ENCODE measurements at regions not wholly inside any gene's neighbourhood (a gene's known extent, or its start where the extent isn't known, plus 50 kb on each side); places are given as distances from the start of the nearest gene placed in this dataset.
"Not testable (repeated sequence)": the region's sequence is repeated elsewhere in the genome, so short reads cannot be mapped to it uniquely, and the experiment has no call there.

DNA sequence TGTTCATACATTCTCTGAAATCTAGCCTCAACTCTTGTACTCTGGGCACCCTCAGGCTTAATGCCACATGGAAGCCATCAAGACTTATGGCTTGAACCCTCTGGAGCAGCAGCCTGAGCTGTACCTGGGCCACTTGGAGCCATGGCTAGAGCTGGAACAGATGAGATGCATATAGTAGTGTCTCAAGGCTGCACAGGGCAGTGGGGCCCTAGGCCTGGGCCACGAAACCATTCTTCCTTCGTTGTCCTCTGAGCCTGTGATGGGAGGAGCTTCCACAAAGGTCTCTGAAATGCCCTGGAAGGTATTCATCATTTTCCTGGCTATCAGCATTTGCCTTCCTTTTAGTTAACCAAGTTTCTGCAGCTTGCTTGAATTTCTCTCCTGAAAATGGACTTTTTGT lies 1427.2 kb upstream of the PCDH10 start:
- no peak for ATAC-seq (ENCODE audit: low read depth)

DNA sequence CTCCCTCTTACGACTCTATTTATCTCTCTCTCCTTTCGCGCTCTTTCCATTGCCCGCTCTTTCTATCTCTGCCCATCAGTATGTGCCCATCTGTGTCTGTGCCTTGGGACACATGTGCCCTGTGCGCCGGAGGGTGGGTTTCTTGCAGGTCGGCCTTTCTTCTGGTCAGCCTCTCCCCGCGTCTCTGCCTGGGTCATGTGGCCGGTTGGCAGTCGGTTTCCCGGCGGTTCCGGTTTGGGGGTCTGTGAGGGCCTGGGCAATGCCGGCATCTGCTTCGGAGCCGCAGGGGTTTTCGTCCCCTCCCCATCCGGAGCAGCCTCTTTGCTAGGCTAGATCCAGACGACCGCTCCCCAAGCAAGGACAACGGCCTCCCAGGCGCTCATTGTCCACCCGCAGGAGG lies 1426.0 kb upstream of the PCDH10 start:
- H3K9ac ChIP-seq (ENCODE audit: low read length); H3K4me3 Mint-ChIP-seq; H3K9me3 ChIP-seq (ENCODE audit: control extremely low read depth in 1 of 3, control insufficient read depth in 2 of 3, insufficient read depth in 1 of 3, low read length in 2 of 3); intact Hi-C loops (cut with micrococcal nuclease); H3K9me3 Mint-ChIP-seq (ENCODE audit: insufficient read depth); H4K20me1 ChIP-seq (ENCODE audit: control insufficient read depth, insufficient read depth, low read length, poor library complexity, severe bottlenecking); H3K36me3 ChIP-seq (replicated peaks in 1 of 2; ENCODE audit: control extremely low read depth in 1 of 2, control insufficient read depth in 1 of 2, extremely low read depth in 1 of 2, insufficient read depth in 2 of 2, low read length in 1 of 2); H3K27me3 Mint-ChIP-seq; H2AFZ ChIP-seq (ENCODE audit: insufficient read depth, low read depth, low read length, poor library complexity, severe bottlenecking); ATAC-seq (ENCODE audit: low read depth); H3K27me3 ChIP-seq (replicated peaks in 1 of 4; ENCODE audit: control extremely low read depth in 1 of 4, control insufficient read depth in 3 of 4, insufficient read depth in 4 of 4, low read length in 3 of 4); DNase-seq; H3K4me2 ChIP-seq (replicated peaks; ENCODE audit: low read depth, low read length, poor library complexity, severe bottlenecking); H3K27ac Mint-ChIP-seq; H3K4me3 ChIP-seq (ENCODE audit: control extremely low read depth in 1 of 5, extremely low read depth in 1 of 5, insufficient read depth in 1 of 5, low read depth in 2 of 5, low read length in 4 of 5); POLR2A ChIA-PET; H3K79me2 ChIP-seq (ENCODE audit: control insufficient read depth, insufficient read depth, low read length); H3K4me1 Mint-ChIP-seq; CTCF ChIA-PET; H3K27ac ChIP-seq (ENCODE audit: low read length in 2 of 2); H3K4me1 ChIP-seq (ENCODE audit: control insufficient read depth in 2 of 2, insufficient read depth in 2 of 2, low read length in 2 of 2): not testable (repeated sequence)
- WGBS (ENCODE audit: insufficient coverage), result 99% methylated on average over 8 of the region's 24 CpGs

More for the DNA sequence above, 1427.2 kb upstream of the PCDH10 start:
- no peaks in the 10 kb centered on the region for H3K36me3 ChIP-seq (replicated peaks in 1 of 2; ENCODE audit: control extremely low read depth in 1 of 2, control insufficient read depth in 1 of 2, extremely low read depth in 1 of 2, insufficient read depth in 2 of 2, low read length in 1 of 2)
- no peak overlapping the region for H3K4me3 ChIP-seq (ENCODE audit: control extremely low read depth in 1 of 5, extremely low read depth in 1 of 5, insufficient read depth in 1 of 5, low read depth in 2 of 5, low read length in 4 of 5)
- TF ChIP-seq, protein P1, sequence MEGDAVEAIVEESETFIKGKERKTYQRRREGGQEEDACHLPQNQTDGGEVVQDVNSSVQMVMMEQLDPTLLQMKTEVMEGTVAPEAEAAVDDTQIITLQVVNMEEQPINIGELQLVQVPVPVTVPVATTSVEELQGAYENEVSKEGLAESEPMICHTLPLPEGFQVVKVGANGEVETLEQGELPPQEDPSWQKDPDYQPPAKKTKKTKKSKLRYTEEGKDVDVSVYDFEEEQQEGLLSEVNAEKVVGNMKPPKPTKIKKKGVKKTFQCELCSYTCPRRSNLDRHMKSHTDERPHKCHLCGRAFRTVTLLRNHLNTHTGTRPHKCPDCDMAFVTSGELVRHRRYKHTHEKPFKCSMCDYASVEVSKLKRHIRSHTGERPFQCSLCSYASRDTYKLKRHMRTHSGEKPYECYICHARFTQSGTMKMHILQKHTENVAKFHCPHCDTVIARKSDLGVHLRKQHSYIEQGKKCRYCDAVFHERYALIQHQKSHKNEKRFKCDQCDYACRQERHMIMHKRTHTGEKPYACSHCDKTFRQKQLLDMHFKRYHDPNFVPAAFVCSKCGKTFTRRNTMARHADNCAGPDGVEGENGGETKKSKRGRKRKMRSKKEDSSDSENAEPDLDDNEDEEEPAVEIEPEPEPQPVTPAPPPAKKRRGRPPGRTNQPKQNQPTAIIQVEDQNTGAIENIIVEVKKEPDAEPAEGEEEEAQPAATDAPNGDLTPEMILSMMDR (IDR thresholded peaks at IDR 0.05), result no peak
- no peak for TF ChIP-seq EZH2 (IDR thresholded peaks at IDR 0.05; ENCODE audit: borderline replicate concordance, insufficient read depth, low read depth, low read length, poor library complexity, severe bottlenecking)
- DNase-seq, result no peak
- no peaks in the 10 kb centered on the region for H3K4me1 ChIP-seq (ENCODE audit: control insufficient read depth in 2 of 2, insufficient read depth in 2 of 2, low read length in 2 of 2)
- whole genome bisulfite sequencing (ENCODE audit: insufficient coverage), result 93% methylated on average over 2 of the region's 2 CpGs
- intact Hi-C loops (cut with micrococcal nuclease), result no loop called here
- no peak overlapping the region for H3K27ac Mint-ChIP-seq
- no peak overlapping the region for H3K27ac ChIP-seq (ENCODE audit: low read length in 2 of 2)
- no peaks in the 10 kb centered on the region for H3K4me1 Mint-ChIP-seq
- H3K27me3 ChIP-seq (replicated peaks in 1 of 4; ENCODE audit: control extremely low read depth in 1 of 4, control insufficient read depth in 3 of 4, insufficient read depth in 4 of 4, low read length in 3 of 4), result no peaks in the 10 kb centered on the region
- no peak overlapping the region for H3K9ac ChIP-seq (ENCODE audit: low read length)
- no peak overlapping the region for H3K4me3 Mint-ChIP-seq
- CTCF ChIA-PET, result no interaction called here
- H3K9me3 Mint-ChIP-seq (ENCODE audit: insufficient read depth), result peaks cover 3% of the 10 kb centered on the region
- POLR2A ChIA-PET, result no interaction called here
- H2AFZ ChIP-seq (ENCODE audit: insufficient read depth, low read depth, low read length, poor library complexity, severe bottlenecking), result no peak overlapping the region
- no peaks in the 10 kb centered on the region for H3K9me3 ChIP-seq (ENCODE audit: control extremely low read depth in 1 of 3, control insufficient read depth in 2 of 3, insufficient read depth in 1 of 3, low read length in 2 of 3)
- H4K20me1 ChIP-seq (ENCODE audit: control insufficient read depth, insufficient read depth, low read length, poor library complexity, severe bottlenecking), result no peaks in the 10 kb centered on the region
- H3K4me2 ChIP-seq (replicated peaks; ENCODE audit: low read depth, low read length, poor library complexity, severe bottlenecking), result no peak overlapping the region
- no peaks in the 10 kb centered on the region for H3K27me3 Mint-ChIP-seq
- H3K79me2 ChIP-seq (ENCODE audit: control insufficient read depth, insufficient read depth, low read length), result no peaks in the 10 kb centered on the region

DNA sequence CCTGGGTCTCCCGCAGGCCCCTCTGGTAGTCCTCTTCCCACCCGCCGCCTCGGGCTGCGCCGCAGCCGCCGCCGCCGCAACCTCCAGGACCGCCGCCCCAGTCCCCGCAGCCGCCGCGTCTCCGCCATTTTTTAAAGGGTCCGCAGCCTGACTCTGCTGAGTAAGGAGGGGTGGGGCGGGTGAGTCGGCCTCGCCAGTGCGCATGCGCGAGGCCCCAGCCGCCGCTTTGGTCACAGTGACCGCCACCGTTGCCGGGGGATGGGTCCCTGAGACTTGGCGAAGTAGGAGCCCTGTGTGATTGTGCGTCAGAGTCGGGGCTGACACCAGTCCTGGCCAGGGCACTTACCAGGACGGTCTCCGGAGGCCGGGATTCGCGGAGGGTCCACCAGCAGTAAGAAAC lies 1424.2 kb upstream of the PCDH10 start:
- H3K4me1 Mint-ChIP-seq; H3K27ac Mint-ChIP-seq; H3K9ac ChIP-seq (ENCODE audit: low read length); H3K36me3 ChIP-seq (replicated peaks in 1 of 2; ENCODE audit: control extremely low read depth in 1 of 2, control insufficient read depth in 1 of 2, extremely low read depth in 1 of 2, insufficient read depth in 2 of 2, low read length in 1 of 2); H3K4me2 ChIP-seq (replicated peaks; ENCODE audit: low read depth, low read length, poor library complexity, severe bottlenecking); H3K9me3 Mint-ChIP-seq (ENCODE audit: insufficient read depth); H3K9me3 ChIP-seq (ENCODE audit: control extremely low read depth in 1 of 3, control insufficient read depth in 2 of 3, insufficient read depth in 1 of 3, low read length in 2 of 3); CTCF ChIA-PET; H3K4me3 Mint-ChIP-seq; POLR2A ChIA-PET; H3K4me1 ChIP-seq (ENCODE audit: control insufficient read depth in 2 of 2, insufficient read depth in 2 of 2, low read length in 2 of 2); H3K79me2 ChIP-seq (ENCODE audit: control insufficient read depth, insufficient read depth, low read length); H3K27me3 ChIP-seq (replicated peaks in 1 of 4; ENCODE audit: control extremely low read depth in 1 of 4, control insufficient read depth in 3 of 4, insufficient read depth in 4 of 4, low read length in 3 of 4); intact Hi-C loops (cut with micrococcal nuclease); H2AFZ ChIP-seq (ENCODE audit: insufficient read depth, low read depth, low read length, poor library complexity, severe bottlenecking); ATAC-seq (ENCODE audit: low read depth); H4K20me1 ChIP-seq (ENCODE audit: control insufficient read depth, insufficient read depth, low read length, poor library complexity, severe bottlenecking); H3K27me3 Mint-ChIP-seq; H3K27ac ChIP-seq (ENCODE audit: low read length in 2 of 2): not testable (repeated sequence)
- H3K4me3 ChIP-seq (ENCODE audit: control extremely low read depth in 1 of 5, extremely low read depth in 1 of 5, insufficient read depth in 1 of 5, low read depth in 2 of 5, low read length in 4 of 5), result peak overlapping the region in 3 of 5 experiments; percentile 29 to 51 (median 39)
- peak; percentile 39 for DNase-seq
- no CpG with 5 or more reads among the region's 37 CpGs for WGBS (ENCODE audit: insufficient coverage)

Measured in B cell (primary cell).